NCI-H460 (cell line): ENCODE measurements at regions not wholly inside any gene's neighbourhood (a gene's known extent, or its start where the extent isn't known, plus 50 kb on each side); places are given as distances from the start of the nearest gene placed in this dataset.

ENCODE experiments used
- DNase-seq: peaks from one replicate; pipeline ENCODE4 v3.0.0-alpha.2; 2016; ENCODE audit warnings: low read depth; ENCODE audit errors: extremely low read depth

- DNase-seq: no peak
Measured at GRCh38 chr2:20914771-20915170, 91.9 kb upstream of the LDAH start.

- no peak for DNase-seq
Measured at GRCh38 chr2:20914087-20914486, 91.2 kb upstream of the LDAH start.

GRCh38 chr2:20913491-20913890, 90.6 kb upstream of the LDAH start:
- DNase-seq: no peak

- no peak for DNase-seq
Measured at GRCh38 chr2:20900052-20900636, 77.2 kb upstream of the LDAH start.

GRCh38 chr2:20897874-20898453, 75.1 kb upstream of the LDAH start:
- DNase-seq: no peak

- DNase-seq: no peak
Measured at GRCh38 chr2:20897047-20897446, 74.1 kb upstream of the LDAH start.

- DNase-seq: no peak
Measured at GRCh38 chr2:20884829-20885228, 61.9 kb upstream of the LDAH start.

GRCh38 chr2:20882466-20883170, 59.7 kb upstream of the LDAH start:
- DNase-seq: no peak

GRCh38 chr2:20880221-20880771, 57.4 kb upstream of the LDAH start:
- DNase-seq: no peak

- DNase-seq: no peak
Measured at GRCh38 chr2:20879221-20879620, 56.3 kb upstream of the LDAH start.

GRCh38 chr2:20877960-20878359, 55.1 kb upstream of the LDAH start:
- DNase-seq: no peak
